ENCODE measurements at regions not wholly inside any gene's neighbourhood (a gene's known extent, or its start where the extent isn't known, plus 50 kb on each side); places are given as distances from the start of the nearest gene placed in this dataset.

DNA sequence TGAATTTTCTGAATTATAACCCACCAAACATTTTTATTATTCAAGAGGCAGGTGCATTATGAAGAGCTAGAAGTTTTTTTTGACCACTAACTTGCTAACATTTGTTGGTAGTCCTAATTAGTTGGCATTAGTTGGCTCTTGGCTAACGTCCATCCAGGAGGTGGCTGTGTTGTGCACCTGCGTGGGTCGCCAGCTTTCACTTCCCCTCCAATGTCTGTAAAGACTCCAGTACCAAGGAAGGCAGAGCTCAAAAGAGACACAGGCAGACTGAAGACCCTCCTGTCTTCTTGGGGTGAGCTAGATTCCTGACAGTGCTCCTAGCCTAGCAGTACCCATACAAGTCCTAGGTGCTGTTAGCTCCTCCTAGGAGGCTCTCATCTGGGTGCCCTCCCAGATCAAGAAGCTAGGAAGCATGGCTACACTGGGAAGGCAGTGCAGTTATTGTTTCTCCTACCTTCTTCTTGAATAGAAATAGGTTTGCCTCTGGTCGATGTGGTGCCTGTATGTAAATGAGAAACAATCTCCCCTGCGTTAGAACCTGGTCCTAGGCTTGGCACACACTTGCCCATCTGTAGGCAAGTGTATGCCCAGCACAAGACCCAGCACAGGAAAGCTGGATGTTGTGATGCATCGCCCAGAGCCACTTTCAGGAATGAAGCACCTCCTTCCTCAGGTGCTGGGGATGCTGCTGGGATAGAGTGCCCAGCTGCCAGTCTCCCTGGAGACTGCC is 190.9 kb downstream of the ICE1 start:
- Histone ChIP-seq H3K4me2 (ENCODE audit: low read length) (no peak overlapping the region), H3F3A (ENCODE audit: insufficient read depth, low read length) (no peaks in the 10 kb centered on the region), H3K36me3 (ENCODE audit: insufficient read depth, low read length) (no peaks in the 10 kb centered on the region), H3K4me3 (ENCODE audit: low read depth, low read length, poor library complexity, severe bottlenecking) (no peak overlapping the region), H3K9me3 (ENCODE audit: low read length) (no peaks in the 10 kb centered on the region), H3K9ac (ENCODE audit: low read length) (no peak overlapping the region), H3K9me2 (ENCODE audit: low read depth, low read length) (no peaks in the 10 kb centered on the region), H2AFZ (ENCODE audit: low read length) (no peak overlapping the region), H3K27ac (ENCODE audit: low read depth, low read length, poor library complexity, severe bottlenecking) (no peak overlapping the region), H3K79me2 (ENCODE audit: insufficient read depth, low read length) (no peaks in the 10 kb centered on the region), H3K4me1 (ENCODE audit: insufficient read depth, low read length, severe bottlenecking) (no peaks in the 10 kb centered on the region), H4K20me1 (ENCODE audit: insufficient read depth, low read length) (no peaks in the 10 kb centered on the region), H3K27me3 (ENCODE audit: insufficient read depth, low read length) (no peaks in the 10 kb centered on the region)
- no peak for TF ChIP-seq EZH2 (IDR thresholded peaks at IDR 0.05; ENCODE audit: borderline replicate concordance, low read length)
- TF ChIP-seq, protein P1, sequence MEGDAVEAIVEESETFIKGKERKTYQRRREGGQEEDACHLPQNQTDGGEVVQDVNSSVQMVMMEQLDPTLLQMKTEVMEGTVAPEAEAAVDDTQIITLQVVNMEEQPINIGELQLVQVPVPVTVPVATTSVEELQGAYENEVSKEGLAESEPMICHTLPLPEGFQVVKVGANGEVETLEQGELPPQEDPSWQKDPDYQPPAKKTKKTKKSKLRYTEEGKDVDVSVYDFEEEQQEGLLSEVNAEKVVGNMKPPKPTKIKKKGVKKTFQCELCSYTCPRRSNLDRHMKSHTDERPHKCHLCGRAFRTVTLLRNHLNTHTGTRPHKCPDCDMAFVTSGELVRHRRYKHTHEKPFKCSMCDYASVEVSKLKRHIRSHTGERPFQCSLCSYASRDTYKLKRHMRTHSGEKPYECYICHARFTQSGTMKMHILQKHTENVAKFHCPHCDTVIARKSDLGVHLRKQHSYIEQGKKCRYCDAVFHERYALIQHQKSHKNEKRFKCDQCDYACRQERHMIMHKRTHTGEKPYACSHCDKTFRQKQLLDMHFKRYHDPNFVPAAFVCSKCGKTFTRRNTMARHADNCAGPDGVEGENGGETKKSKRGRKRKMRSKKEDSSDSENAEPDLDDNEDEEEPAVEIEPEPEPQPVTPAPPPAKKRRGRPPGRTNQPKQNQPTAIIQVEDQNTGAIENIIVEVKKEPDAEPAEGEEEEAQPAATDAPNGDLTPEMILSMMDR (IDR thresholded peaks at IDR 0.05; ENCODE audit: low read length): no peak

DNA sequence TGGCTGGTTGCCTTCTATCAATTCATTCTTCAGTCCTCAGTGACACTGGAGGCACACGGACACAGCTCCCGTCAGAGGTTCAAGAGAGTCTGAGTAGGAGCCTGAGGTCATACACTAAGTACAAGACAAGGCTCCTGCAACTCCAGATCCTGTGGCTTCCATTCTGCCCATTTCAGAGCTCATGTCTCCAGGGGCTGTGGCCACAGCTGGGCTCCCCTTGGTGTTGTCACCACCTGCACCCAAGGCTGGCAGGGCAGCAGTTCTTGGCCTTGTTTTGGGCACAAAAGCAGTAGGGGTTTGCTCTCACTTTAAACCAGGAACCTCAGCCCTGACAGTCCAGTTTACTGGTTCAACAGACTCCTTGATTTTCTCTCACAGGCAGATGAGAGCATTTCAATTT is 189.6 kb downstream of the ICE1 start:
- TF ChIP-seq, protein P1 (IDR thresholded peaks at IDR 0.05; ENCODE audit: low read length): no peak
- no peak for TF ChIP-seq EZH2 (IDR thresholded peaks at IDR 0.05; ENCODE audit: borderline replicate concordance, low read length)
- no peaks in the 10 kb centered on the region for H3K36me3 ChIP-seq (ENCODE audit: insufficient read depth, low read length)
- H3K79me2 ChIP-seq (ENCODE audit: insufficient read depth, low read length): no peaks in the 10 kb centered on the region

DNA sequence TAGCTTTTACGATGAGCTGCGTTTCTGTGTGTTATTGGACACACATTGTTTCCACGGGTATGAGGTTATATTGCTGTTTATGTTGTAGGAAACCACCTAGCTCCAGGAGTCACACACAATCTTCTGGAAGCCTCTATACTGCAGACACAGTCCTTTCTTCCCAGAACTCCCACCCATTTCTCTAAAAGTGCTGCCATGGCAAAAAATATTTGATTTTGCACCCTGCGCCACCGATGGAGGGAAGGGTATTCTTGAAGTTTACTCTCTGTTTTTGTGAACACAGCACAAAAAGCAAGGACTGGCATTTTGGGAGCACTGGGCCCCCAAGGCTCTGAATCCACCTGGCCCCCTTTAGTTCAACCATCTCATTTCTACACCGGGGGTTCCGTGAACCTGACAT is 187.5 kb downstream of the ICE1 start:
- Histone ChIP-seq H3K4me1 (ENCODE audit: insufficient read depth, low read length, severe bottlenecking) (no peaks in the 10 kb centered on the region), H3K79me2 (ENCODE audit: insufficient read depth, low read length) (no peaks in the 10 kb centered on the region), H2AFZ (ENCODE audit: low read length) (no peak overlapping the region), H3K36me3 (ENCODE audit: insufficient read depth, low read length) (no peaks in the 10 kb centered on the region), H3K27me3 (ENCODE audit: insufficient read depth, low read length) (no peaks in the 10 kb centered on the region), H3K9me2 (ENCODE audit: low read depth, low read length) (no peaks in the 10 kb centered on the region; the same call in 1 of the 2 replicates), H3K4me3 (ENCODE audit: low read depth, low read length, poor library complexity, severe bottlenecking) (no peak overlapping the region), H4K20me1 (ENCODE audit: insufficient read depth, low read length) (no peaks in the 10 kb centered on the region), H3F3A (ENCODE audit: insufficient read depth, low read length) (no peaks in the 10 kb centered on the region), H3K9me3 (ENCODE audit: low read length) (no peaks in the 10 kb centered on the region), H3K4me2 (ENCODE audit: low read length) (no peak overlapping the region), H3K27ac (ENCODE audit: low read depth, low read length, poor library complexity, severe bottlenecking) (no peak overlapping the region), H3K9ac (ENCODE audit: low read length) (no peak overlapping the region)
- TF ChIP-seq, protein P1 (IDR thresholded peaks at IDR 0.05; ENCODE audit: low read length): no peak
- TF ChIP-seq EZH2 (IDR thresholded peaks at IDR 0.05; ENCODE audit: borderline replicate concordance, low read length): no peak

More for the DNA sequence above, 189.6 kb downstream of the ICE1 start:
- Histone ChIP-seq H3K9me3 (ENCODE audit: low read length) (no peaks in the 10 kb centered on the region), H3K27me3 (ENCODE audit: insufficient read depth, low read length) (no peaks in the 10 kb centered on the region), H3K4me2 (ENCODE audit: low read length) (no peak overlapping the region), H3K4me1 (ENCODE audit: insufficient read depth, low read length, severe bottlenecking) (no peaks in the 10 kb centered on the region), H3K9me2 (ENCODE audit: low read depth, low read length) (no peaks in the 10 kb centered on the region), H3K4me3 (ENCODE audit: low read depth, low read length, poor library complexity, severe bottlenecking) (no peak overlapping the region), H3K9ac (ENCODE audit: low read length) (no peak overlapping the region), H3K27ac (ENCODE audit: low read depth, low read length, poor library complexity, severe bottlenecking) (no peak overlapping the region), H4K20me1 (ENCODE audit: insufficient read depth, low read length) (no peaks in the 10 kb centered on the region), H2AFZ (ENCODE audit: low read length) (no peak overlapping the region), H3F3A (ENCODE audit: insufficient read depth, low read length) (no peaks in the 10 kb centered on the region)
